Glutamatergic neuron (in vitro differentiated cells): ENCODE measurements at regions not wholly inside any gene's neighbourhood (a gene's known extent, or its start where the extent isn't known, plus 50 kb on each side); places are given as distances from the start of the nearest gene placed in this dataset.

Experiments
- DNase-seq: peaks from one replicate; pipeline ENCODE4 v3.0.0; 2022
- H3K27ac Mint-ChIP-seq: one replicate; pipeline ENCODE4 v1.8.0; 2020; ENCODE audit warnings: mild to moderate bottlenecking, mixed read lengths, inconsistent platforms; ENCODE audit not compliant: unreplicated experiment
- H3K27me3 Mint-ChIP-seq: one replicate; pipeline ENCODE4 v1.8.0; 2020; ENCODE audit warnings: mild to moderate bottlenecking, moderate library complexity, mixed read lengths, inconsistent platforms; ENCODE audit not compliant: unreplicated experiment
- H3K36me3 Mint-ChIP-seq: one replicate; pipeline ENCODE4 v1.8.0; 2020; ENCODE audit warnings: mild to moderate bottlenecking, mixed read lengths, inconsistent platforms; ENCODE audit not compliant: unreplicated experiment
- H3K4me1 Mint-ChIP-seq: one replicate; pipeline ENCODE4 v1.8.0; 2020; ENCODE audit warnings: mild to moderate bottlenecking, low read depth, mixed read lengths, inconsistent platforms; ENCODE audit not compliant: unreplicated experiment
- H3K4me3 Mint-ChIP-seq: one replicate; pipeline ENCODE4 v1.8.0; 2020; ENCODE audit warnings: mild to moderate bottlenecking, mixed read lengths, inconsistent platforms; ENCODE audit not compliant: unreplicated experiment
- H3K9me3 Mint-ChIP-seq: one replicate; pipeline ENCODE4 v1.8.0; 2020; ENCODE audit warnings: mild to moderate bottlenecking, moderate library complexity, mixed read lengths, inconsistent platforms; ENCODE audit not compliant: unreplicated experiment
- TF ChIP-seq, protein P1 (sequence below): fragments of 200-600 bp; sonication (generic); IDR thresholded peaks from one replicate; pipeline ENCODE4 v1.5.0; 2021; ENCODE audit not compliant: partially characterized antibody, unreplicated experiment

DNA sequence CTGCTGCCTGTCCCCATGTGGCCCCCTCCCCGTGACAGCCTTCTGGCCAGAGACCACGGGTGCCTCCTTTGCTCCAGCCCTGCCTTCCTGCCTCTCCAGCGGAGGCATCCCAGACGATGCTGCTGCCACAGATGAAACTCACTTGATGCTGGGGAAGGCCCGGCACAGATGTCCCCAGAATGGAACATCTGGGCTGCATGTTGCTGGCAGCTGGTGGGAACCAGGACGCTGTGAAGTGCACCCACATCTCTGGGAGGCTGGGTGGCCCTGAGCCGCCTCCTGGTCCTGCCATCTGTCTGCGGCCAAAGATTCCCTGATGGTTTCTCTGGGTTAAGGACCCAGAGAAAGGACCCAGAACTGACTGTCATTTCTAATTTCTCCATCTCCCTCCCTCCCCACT lies 51.9 kb upstream of the PTPRS start:
- H3K27me3 Mint-ChIP-seq: peaks cover 26% of the 10 kb centered on the region
- TF ChIP-seq, protein P1, sequence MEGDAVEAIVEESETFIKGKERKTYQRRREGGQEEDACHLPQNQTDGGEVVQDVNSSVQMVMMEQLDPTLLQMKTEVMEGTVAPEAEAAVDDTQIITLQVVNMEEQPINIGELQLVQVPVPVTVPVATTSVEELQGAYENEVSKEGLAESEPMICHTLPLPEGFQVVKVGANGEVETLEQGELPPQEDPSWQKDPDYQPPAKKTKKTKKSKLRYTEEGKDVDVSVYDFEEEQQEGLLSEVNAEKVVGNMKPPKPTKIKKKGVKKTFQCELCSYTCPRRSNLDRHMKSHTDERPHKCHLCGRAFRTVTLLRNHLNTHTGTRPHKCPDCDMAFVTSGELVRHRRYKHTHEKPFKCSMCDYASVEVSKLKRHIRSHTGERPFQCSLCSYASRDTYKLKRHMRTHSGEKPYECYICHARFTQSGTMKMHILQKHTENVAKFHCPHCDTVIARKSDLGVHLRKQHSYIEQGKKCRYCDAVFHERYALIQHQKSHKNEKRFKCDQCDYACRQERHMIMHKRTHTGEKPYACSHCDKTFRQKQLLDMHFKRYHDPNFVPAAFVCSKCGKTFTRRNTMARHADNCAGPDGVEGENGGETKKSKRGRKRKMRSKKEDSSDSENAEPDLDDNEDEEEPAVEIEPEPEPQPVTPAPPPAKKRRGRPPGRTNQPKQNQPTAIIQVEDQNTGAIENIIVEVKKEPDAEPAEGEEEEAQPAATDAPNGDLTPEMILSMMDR: no peak
- peaks cover 13% of the 10 kb centered on the region for H3K36me3 Mint-ChIP-seq
- H3K9me3 Mint-ChIP-seq: peaks cover 27% of the 10 kb centered on the region
- peaks cover 37% of the 10 kb centered on the region for H3K4me1 Mint-ChIP-seq
- peak overlapping the region; percentile 93 for H3K27ac Mint-ChIP-seq
- peak; percentile 78 for DNase-seq
- peak overlapping the region; percentile 30 for H3K4me3 Mint-ChIP-seq

DNA sequence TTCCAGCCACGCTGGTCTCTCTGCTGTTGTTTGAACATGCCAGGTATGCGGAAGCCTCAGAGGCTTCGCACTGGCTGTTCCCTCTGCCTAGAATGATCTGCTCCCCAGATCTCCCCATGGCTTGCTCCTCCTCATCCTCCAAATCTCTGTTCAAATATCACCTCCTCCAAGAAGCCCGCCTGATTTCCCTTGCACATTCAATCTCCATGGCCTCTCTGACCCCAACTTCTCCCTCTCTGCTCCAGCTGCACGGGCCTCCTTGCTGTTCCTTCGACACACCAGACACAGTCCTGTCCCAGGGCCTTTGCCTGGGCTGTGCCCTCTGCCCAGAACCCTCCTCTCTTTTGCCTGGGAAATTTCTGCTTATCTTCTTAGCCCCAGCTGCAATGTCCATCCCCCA lies 52.5 kb upstream of the PTPRS start:
- peak overlapping the region; percentile 93 for H3K27ac Mint-ChIP-seq
- peaks cover 26% of the 10 kb centered on the region for H3K9me3 Mint-ChIP-seq
- TF ChIP-seq, protein P1: no peak
- DNase-seq: no peak
- peaks cover 41% of the 10 kb centered on the region for H3K4me1 Mint-ChIP-seq
- peaks cover 26% of the 10 kb centered on the region for H3K27me3 Mint-ChIP-seq
- peaks cover 7% of the 10 kb centered on the region for H3K36me3 Mint-ChIP-seq
- H3K4me3 Mint-ChIP-seq: peak overlapping the region; percentile 30

DNA sequence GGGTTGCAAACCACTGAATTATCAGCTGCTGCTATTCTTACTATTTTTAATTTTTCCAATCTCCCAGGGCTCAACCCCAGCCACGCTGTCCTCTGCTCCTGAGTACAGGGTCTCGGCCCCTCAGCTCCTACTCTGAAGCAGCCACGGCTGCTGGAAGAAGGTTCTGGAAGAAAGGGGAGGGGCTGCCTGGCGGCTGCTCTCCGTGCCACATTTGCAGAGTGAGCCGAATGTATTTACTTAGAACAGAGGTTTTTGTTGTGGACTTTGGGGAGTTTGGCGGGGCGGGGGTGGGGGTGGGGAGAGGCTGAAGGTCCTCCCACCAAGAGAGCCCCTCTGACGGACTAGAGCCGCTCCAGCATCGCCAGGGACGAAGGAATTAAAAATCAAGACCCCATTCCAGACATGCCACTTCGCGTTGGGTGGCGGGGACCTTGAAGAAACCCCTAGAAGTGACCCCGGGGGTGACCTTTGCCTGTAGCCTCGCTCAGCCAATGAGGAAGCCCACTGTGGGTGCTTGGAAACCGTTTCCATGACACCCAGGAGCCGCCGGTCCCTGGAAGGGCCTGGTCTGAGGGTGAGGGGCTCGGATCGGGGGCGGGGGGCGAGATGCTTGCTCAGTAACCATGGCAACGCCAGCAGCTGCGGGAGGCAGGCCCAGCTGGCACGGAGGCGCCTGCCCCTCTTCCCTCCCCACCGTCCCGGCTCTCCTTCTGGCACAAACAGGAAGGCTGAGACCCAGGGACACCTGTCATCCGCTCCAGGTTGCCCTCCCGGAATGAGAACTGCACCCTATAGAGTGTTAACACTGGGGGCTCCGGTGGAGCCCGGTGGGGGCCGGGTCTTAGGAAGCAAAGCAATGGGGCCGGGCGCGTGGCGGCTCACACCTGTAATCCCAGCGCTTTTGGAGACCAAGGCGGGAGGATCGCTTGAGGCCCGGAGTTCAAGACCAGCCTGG lies 54.2 kb upstream of the PTPRS start:
- Mint-ChIP-seq H3K27me3 (peaks cover 26% of the 10 kb centered on the region), H3K27ac (no peak overlapping the region), H3K9me3 (peaks cover 23% of the 10 kb centered on the region), H3K4me1 (peaks cover 42% of the 10 kb centered on the region), H3K4me3 (no peak overlapping the region), H3K36me3 (no peaks in the 10 kb centered on the region)
- TF ChIP-seq, protein P1: no peak
- peak; percentile 75 for DNase-seq

DNA sequence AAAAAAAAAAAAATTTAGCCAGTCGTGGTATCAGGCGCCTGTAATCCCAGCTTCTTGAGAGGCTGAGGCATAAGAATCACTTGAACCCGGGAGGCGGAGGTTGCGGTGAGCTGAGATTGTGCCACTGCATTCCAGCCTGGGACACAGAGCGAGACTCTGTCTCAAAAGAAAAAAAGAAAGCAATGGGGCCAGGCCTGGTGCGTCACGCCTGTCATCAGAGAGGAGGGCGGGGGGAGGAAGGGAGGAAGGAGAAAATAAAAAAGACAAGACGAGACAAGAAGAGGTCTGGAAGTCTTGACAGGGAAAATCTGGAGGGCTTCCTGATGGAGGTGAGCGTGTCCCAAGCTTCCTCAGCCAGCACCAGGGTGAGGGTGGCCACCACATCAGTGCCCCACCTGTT lies 54.9 kb upstream of the PTPRS start:
- H3K4me3 Mint-ChIP-seq: peak overlapping the region; percentile 50
- TF ChIP-seq, protein P1: no peak
- H3K27me3 Mint-ChIP-seq: peaks cover 27% of the 10 kb centered on the region
- peaks cover 41% of the 10 kb centered on the region for H3K4me1 Mint-ChIP-seq
- no peak for DNase-seq
- H3K27ac Mint-ChIP-seq: no peak overlapping the region
- no peaks in the 10 kb centered on the region for H3K36me3 Mint-ChIP-seq
- peaks cover 23% of the 10 kb centered on the region for H3K9me3 Mint-ChIP-seq
